C4-2B (cell line): ENCODE measurements at regions not wholly inside any gene's neighbourhood (a gene's known extent, or its start where the extent isn't known, plus 50 kb on each side); places are given as distances from the start of the nearest gene placed in this dataset.

ENCODE experiments used
- H3K27ac ChIP-seq: fragments of 450-650 bp; 2 replicates; pipeline ENCODE4 v1.5.1; 2017
- CTCF ChIP-seq: fragments of 450-650 bp; conservative IDR thresholded peaks from 2 replicates; pipeline ENCODE4 v1.5.1; 2017; ENCODE audit warnings: mild to moderate bottlenecking
- ZFX ChIP-seq: fragments of 450-650 bp; IDR thresholded peaks from 2 replicates; pipeline ENCODE4 v1.6.1; 2017

GRCh38 chr16:65661558-65661957, 539.7 kb upstream of the CDH11 start:
- TF ChIP-seq CTCF = no peak
- H3K27ac ChIP-seq = no peak overlapping the region

- H3K27ac ChIP-seq = no peak overlapping the region
- TF ChIP-seq CTCF (no peak), ZFX (no peak)
Observed at GRCh38 chr16:65660390-65660789, 538.5 kb upstream of the CDH11 start.

GRCh38 chr16:65659758-65660157, 537.9 kb upstream of the CDH11 start:
- TF ChIP-seq ZFX (no peak), CTCF (no peak)
- no peak overlapping the region for H3K27ac ChIP-seq

GRCh38 chr16:65658787-65659220, 536.9 kb upstream of the CDH11 start:
- no peak for TF ChIP-seq ZFX
- no peak for TF ChIP-seq CTCF
- 0 out of 2 replicates have a peak overlapping the region, but pooled peaks have one; percentile 7 for H3K27ac ChIP-seq

GRCh38 chr16:65658349-65658748, 536.5 kb upstream of the CDH11 start:
- H3K27ac ChIP-seq = 0 out of 2 replicates have a peak overlapping the region, but pooled peaks have one; percentile 7
- TF ChIP-seq ZFX (no peak), CTCF (no peak)

GRCh38 chr16:65657556-65657955, 535.7 kb upstream of the CDH11 start:
- H3K27ac ChIP-seq = no peak overlapping the region
- no peak for TF ChIP-seq ZFX
- no peak for TF ChIP-seq CTCF

- TF ChIP-seq ZFX (no peak), CTCF (no peak)
- H3K27ac ChIP-seq = no peak overlapping the region
Observed at GRCh38 chr16:65657071-65657494, 535.2 kb upstream of the CDH11 start.
